Hepatocyte (in vitro differentiated cells): ENCODE measurements at regions not wholly inside any gene's neighbourhood (a gene's known extent, or its start where the extent isn't known, plus 50 kb on each side); places are given as distances from the start of the nearest gene placed in this dataset.

Experiments
- EZH2 ChIP-seq: fragments of 200-600 bp; sonication (generic); IDR thresholded peaks from 2 replicates; pipeline ENCODE4 v1.6.1; 2016; ENCODE audit warnings: antibody characterized with exemption, mild to moderate bottlenecking, borderline replicate concordance
- EZH2phosphoT487 ChIP-seq: fragments of 200-600 bp; sonication (generic); IDR thresholded peaks from one replicate; pipeline ENCODE4 v1.6.1; 2018; ENCODE audit warnings: antibody characterized with exemption, mild to moderate bottlenecking, low read depth, moderate library complexity; ENCODE audit not compliant: unreplicated experiment, severe bottlenecking
- TF ChIP-seq, protein P1 (sequence below): fragments of 200-600 bp; sonication (generic); IDR thresholded peaks from 2 replicates; pipeline ENCODE4 v1.5.1; 2016; ENCODE audit warnings: antibody characterized with exemption, mild to moderate bottlenecking; ENCODE audit not compliant: poor library complexity

DNA sequence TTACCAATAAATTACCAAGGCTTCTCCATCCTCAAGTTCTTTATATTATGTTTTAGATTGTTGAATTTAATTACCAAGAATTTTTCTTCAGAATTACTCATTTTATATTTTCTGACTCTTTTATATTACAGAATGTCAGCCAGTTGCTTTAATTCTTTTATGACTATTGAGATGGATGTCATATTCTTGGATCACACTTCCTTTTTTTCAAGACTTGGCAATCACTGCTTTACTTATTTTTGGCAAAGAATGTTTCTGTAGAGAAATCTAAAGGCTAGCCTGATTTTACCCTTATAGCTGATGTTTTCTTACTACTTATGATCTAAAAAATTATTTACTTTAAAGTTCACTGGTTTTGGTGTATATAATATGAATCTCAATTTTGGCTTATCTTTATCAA, 721.1 kb upstream of the TMPRSS15 start:
- no peak for TF ChIP-seq EZH2
- TF ChIP-seq, protein P1, sequence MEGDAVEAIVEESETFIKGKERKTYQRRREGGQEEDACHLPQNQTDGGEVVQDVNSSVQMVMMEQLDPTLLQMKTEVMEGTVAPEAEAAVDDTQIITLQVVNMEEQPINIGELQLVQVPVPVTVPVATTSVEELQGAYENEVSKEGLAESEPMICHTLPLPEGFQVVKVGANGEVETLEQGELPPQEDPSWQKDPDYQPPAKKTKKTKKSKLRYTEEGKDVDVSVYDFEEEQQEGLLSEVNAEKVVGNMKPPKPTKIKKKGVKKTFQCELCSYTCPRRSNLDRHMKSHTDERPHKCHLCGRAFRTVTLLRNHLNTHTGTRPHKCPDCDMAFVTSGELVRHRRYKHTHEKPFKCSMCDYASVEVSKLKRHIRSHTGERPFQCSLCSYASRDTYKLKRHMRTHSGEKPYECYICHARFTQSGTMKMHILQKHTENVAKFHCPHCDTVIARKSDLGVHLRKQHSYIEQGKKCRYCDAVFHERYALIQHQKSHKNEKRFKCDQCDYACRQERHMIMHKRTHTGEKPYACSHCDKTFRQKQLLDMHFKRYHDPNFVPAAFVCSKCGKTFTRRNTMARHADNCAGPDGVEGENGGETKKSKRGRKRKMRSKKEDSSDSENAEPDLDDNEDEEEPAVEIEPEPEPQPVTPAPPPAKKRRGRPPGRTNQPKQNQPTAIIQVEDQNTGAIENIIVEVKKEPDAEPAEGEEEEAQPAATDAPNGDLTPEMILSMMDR = no peak
- TF ChIP-seq EZH2phosphoT487 = no peak
